ENCODE measurements at regions not wholly inside any gene's neighbourhood (a gene's known extent, or its start where the extent isn't known, plus 50 kb on each side); places are given as distances from the start of the nearest gene placed in this dataset.

DNA sequence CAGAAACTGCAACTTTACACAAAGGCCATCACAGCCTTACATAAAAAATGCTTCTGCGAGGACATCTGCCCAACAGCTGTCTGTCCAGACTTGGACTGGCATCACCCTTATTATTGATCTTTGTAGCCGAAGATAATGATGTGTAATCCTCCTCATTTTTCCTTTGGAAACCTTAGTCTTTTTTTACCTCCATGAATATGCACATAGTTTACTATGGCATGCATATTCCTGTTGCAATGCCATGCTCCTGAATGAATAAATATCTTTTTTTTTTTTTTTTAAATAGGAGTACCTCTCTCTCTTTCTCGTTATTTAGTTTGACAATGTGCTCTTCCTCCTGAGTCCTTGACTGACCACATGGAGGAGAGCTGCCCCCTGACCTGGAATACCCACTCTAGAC lies 409.6 kb upstream of the USP24 start:
- TF ChIP-seq CTCF (IDR thresholded peaks at IDR 0.05) (no peak), POLR2A (IDR thresholded peaks at IDR 0.05) (no peak)
